SK-N-SH (cell line): ENCODE measurements at regions not wholly inside any gene's neighbourhood (a gene's known extent, or its start where the extent isn't known, plus 50 kb on each side); places are given as distances from the start of the nearest gene placed in this dataset.

ENCODE experiments used
- CTCF ChIA-PET: fragments of 300-600, 350-600 bp; formaldehyde crosslinking; extraction: SDS; loops from one replicate; lab custom pipeline; 2021; lab: Yijun Ruan, JAX
- POLR2A ChIA-PET: fragments of 350-600 bp; sonication (Branson Sonifier 250); formaldehyde crosslinking; extraction: SDS; loops from one replicate; lab custom pipeline; 2020; ENCODE audit warnings: antibody characterized with exemption, inconsistent platforms; lab: Yijun Ruan, JAX
- DNase-seq: peaks from one replicate; pipeline ENCODE4 v3.0.0; 2012
- H2AFZ ChIP-seq: fragments of 200-600 bp; sonication (generic); 2 replicates; pipeline ENCODE4 v1.8.1; 2016; ENCODE audit warnings: antibody characterized with exemption, mild to moderate bottlenecking, low read depth
- H3F3A ChIP-seq: fragments of 200-600 bp; sonication (generic); replicated peaks from 2 replicates; pipeline ENCODE3; 2016; ENCODE audit warnings: antibody characterized with exemption, mild to moderate bottlenecking; ENCODE audit not compliant: insufficient read depth
- H3K27ac ChIP-seq, 2 experiments: fragments of 200-500 bp in 1 of 2; fragments of 200-600 bp in 1 of 2; sonication (Bioruptor generic) in 1 of 2; sonication (generic), shearing (Covaris generic) in 1 of 2; 2 replicates each; pipeline versions ENCODE4 v1.5.1 to v1.6.1; 2014 to 2016; ENCODE audit warnings: low read depth in 2 of 2, inconsistent platforms in 1 of 2, low read length in 1 of 2, mild to moderate bottlenecking in 1 of 2, mixed read lengths in 1 of 2
- H3K27me3 ChIP-seq: fragments of 200-600 bp; sonication (generic), shearing (Covaris generic); 2 replicates; pipeline ENCODE4 v1.6.1; 2016; ENCODE audit warnings: mixed run types; ENCODE audit not compliant: insufficient read depth
- H3K36me3 ChIP-seq, 2 experiments: fragments of 200-500 bp in 1 of 2; fragments of 200-600 bp in 1 of 2; sonication (Bioruptor generic) in 1 of 2; sonication (generic) in 1 of 2; replicated peaks in 1 of 2; 2 replicates each; pipeline versions ENCODE3 to v1.5.1; 2014 to 2016; ENCODE audit warnings: low read length in 1 of 2, mild to moderate bottlenecking in 1 of 2; ENCODE audit not compliant: insufficient read depth in 2 of 2, control insufficient read depth in 1 of 2
- H3K4me1 ChIP-seq, 2 experiments: fragments of 200-500 bp in 1 of 2; fragments of 200-600 bp in 1 of 2; sonication (Bioruptor generic) in 1 of 2; sonication (generic), shearing (Covaris generic) in 1 of 2; 2 replicates each; pipeline versions ENCODE4 v1.5.1 to v1.6.1; 2014 to 2016; ENCODE audit warnings: low read depth in 1 of 2, low read length in 1 of 2, mixed run types in 1 of 2; ENCODE audit not compliant: insufficient read depth in 2 of 2, control insufficient read depth in 1 of 2
- H3K4me2 ChIP-seq: fragments of 200-600 bp; sonication (generic), shearing (Covaris generic); 2 replicates; pipeline ENCODE4 v1.6.1; 2017; ENCODE audit warnings: mixed run types
- H3K4me3 ChIP-seq, 2 experiments: fragments of 200-500 bp in 1 of 2; fragments of 200-600 bp in 1 of 2; sonication (Bioruptor generic) in 1 of 2; sonication (generic), shearing (Covaris generic) in 1 of 2; 2 replicates each; pipeline versions ENCODE4 v1.5.1 to v1.8.1; 2014 to 2016; ENCODE audit warnings: low read depth in 2 of 2, inconsistent platforms in 1 of 2, low read length in 1 of 2, mild to moderate bottlenecking in 1 of 2, mixed read lengths in 1 of 2, moderate library complexity in 1 of 2
- H3K79me2 ChIP-seq: fragments of 200-600 bp; sonication (generic); 2 replicates; pipeline ENCODE4 v1.8.1; 2017; ENCODE audit warnings: mild to moderate bottlenecking; ENCODE audit not compliant: insufficient read depth
- H3K9ac ChIP-seq: fragments of 200-600 bp; sonication (generic); 2 replicates; pipeline ENCODE4 v1.6.1; 2017; ENCODE audit warnings: mixed run types
- H3K9me2 ChIP-seq: fragments of 200-600 bp; sonication (generic); 2 replicates; pipeline ENCODE4 v1.6.1; 2017; ENCODE audit warnings: mixed run types
- H3K9me3 ChIP-seq: fragments of 200-600 bp; sonication (generic); 2 replicates; pipeline ENCODE4 v1.6.1; 2017; ENCODE audit warnings: mixed run types, mild to moderate bottlenecking, moderate library complexity
- H4K20me1 ChIP-seq: fragments of 200-600 bp; sonication (generic); 2 replicates; pipeline ENCODE4 v1.6.1; 2017; ENCODE audit warnings: mild to moderate bottlenecking, mixed run types; ENCODE audit not compliant: insufficient read depth
- EZH2phosphoT487 ChIP-seq: fragments of 200-600 bp; sonication (generic); IDR thresholded peaks from 2 replicates; pipeline ENCODE4 v1.6.1; 2017; ENCODE audit warnings: low read depth, mixed run types, mild to moderate bottlenecking, antibody characterized with exemption, moderate library complexity, borderline replicate concordance
- FOSL2 ChIP-seq: IDR thresholded peaks from 2 replicates; pipeline ENCODE4 v1.4.0; 2012; ENCODE audit warnings: low read depth, mild to moderate bottlenecking, moderate library complexity, borderline replicate concordance
- GABPA ChIP-seq: IDR thresholded peaks from 2 replicates; pipeline ENCODE4 v1.4.0; 2012; ENCODE audit warnings: low read depth, mild to moderate bottlenecking
- JUND ChIP-seq: IDR thresholded peaks from 2 replicates; pipeline ENCODE4 v1.4.0; 2012
- MEF2A ChIP-seq: IDR thresholded peaks from 2 replicates; pipeline ENCODE4 v1.4.0; 2012; ENCODE audit warnings: low read depth, borderline replicate concordance
- NFIC ChIP-seq: IDR thresholded peaks from 2 replicates; pipeline ENCODE4 v1.4.0; 2012; ENCODE audit warnings: borderline replicate concordance
- NRF1 ChIP-seq: IDR thresholded peaks from 2 replicates; pipeline ENCODE4 v1.6.1; 2012; ENCODE audit warnings: low read depth, mild to moderate bottlenecking, low read length
- POLR2AphosphoS5 ChIP-seq: IDR thresholded peaks from 2 replicates; pipeline ENCODE4 v1.6.1; 2012; ENCODE audit warnings: low read depth, low read length
- RAD21 ChIP-seq: IDR thresholded peaks from 2 replicates; pipeline ENCODE4 v1.6.1; 2012; ENCODE audit warnings: mild to moderate bottlenecking, low read length
- SIN3A ChIP-seq: IDR thresholded peaks from 2 replicates; pipeline ENCODE4 v1.6.1; 2012; ENCODE audit warnings: low read depth, mild to moderate bottlenecking, low read length, moderate library complexity, borderline replicate concordance
- SMC3 ChIP-seq: IDR thresholded peaks from 2 replicates; pipeline ENCODE4 v1.6.1; 2012; ENCODE audit warnings: low read depth, low read length, improper control_type of control experiment
- TAF1 ChIP-seq: IDR thresholded peaks from 2 replicates; pipeline ENCODE4 v1.6.1; 2012; ENCODE audit warnings: low read depth, mild to moderate bottlenecking, low read length, moderate library complexity, borderline replicate concordance
- TEAD4 ChIP-seq: IDR thresholded peaks from 2 replicates; pipeline ENCODE4 v1.4.0; 2012; ENCODE audit warnings: mild to moderate bottlenecking, borderline replicate concordance; ENCODE audit not compliant: insufficient read depth
- YY1 ChIP-seq: IDR thresholded peaks from 2 replicates; pipeline ENCODE4 v1.4.0; 2012; ENCODE audit warnings: low read depth, mild to moderate bottlenecking
- ZBTB33 ChIP-seq: IDR thresholded peaks from 2 replicates; pipeline ENCODE4 v1.4.0; 2012; ENCODE audit warnings: low read depth, borderline replicate concordance
- WGBS: methylation state at CpG from one replicate; pipeline ENCODE4 v1.1.6; 2017; ENCODE audit warnings: low lambda C conversion rate; 5-methylcytosine and 5-hydroxymethylcytosine counted together
- TF ChIP-seq, protein P1 (sequence below): fragments of 200-600 bp; sonication (generic); IDR thresholded peaks from 2 replicates; pipeline ENCODE4 v1.6.1; 2017; ENCODE audit warnings: antibody characterized with exemption, mild to moderate bottlenecking, moderate library complexity
- TF ChIP-seq, protein P2 (sequence below): IDR thresholded peaks from 2 replicates; pipeline ENCODE4; 2012
- TF ChIP-seq, protein P3 (sequence below): IDR thresholded peaks from 2 replicates; pipeline ENCODE4 v1.4.0; 2012; ENCODE audit warnings: low read depth, borderline replicate concordance
- TF ChIP-seq, protein P4 (sequence below): fragments of 150-350 bp; IDR thresholded peaks from 2 replicates; pipeline ENCODE4 v1.6.1; 2016; ENCODE audit warnings: mild to moderate bottlenecking, low read depth, low read length

- H3K27me3 ChIP-seq = no peaks in the 10 kb centered on the region
- TF ChIP-seq NFIC (no peak), POLR2AphosphoS5 (no peak), RAD21 (no peak), SMC3 (no peak), SIN3A (no peak), JUND (no peak), MEF2A (no peak), ZBTB33 (no peak)
- TF ChIP-seq, protein P1, sequence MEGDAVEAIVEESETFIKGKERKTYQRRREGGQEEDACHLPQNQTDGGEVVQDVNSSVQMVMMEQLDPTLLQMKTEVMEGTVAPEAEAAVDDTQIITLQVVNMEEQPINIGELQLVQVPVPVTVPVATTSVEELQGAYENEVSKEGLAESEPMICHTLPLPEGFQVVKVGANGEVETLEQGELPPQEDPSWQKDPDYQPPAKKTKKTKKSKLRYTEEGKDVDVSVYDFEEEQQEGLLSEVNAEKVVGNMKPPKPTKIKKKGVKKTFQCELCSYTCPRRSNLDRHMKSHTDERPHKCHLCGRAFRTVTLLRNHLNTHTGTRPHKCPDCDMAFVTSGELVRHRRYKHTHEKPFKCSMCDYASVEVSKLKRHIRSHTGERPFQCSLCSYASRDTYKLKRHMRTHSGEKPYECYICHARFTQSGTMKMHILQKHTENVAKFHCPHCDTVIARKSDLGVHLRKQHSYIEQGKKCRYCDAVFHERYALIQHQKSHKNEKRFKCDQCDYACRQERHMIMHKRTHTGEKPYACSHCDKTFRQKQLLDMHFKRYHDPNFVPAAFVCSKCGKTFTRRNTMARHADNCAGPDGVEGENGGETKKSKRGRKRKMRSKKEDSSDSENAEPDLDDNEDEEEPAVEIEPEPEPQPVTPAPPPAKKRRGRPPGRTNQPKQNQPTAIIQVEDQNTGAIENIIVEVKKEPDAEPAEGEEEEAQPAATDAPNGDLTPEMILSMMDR = no peak
- TF ChIP-seq, protein P2, sequence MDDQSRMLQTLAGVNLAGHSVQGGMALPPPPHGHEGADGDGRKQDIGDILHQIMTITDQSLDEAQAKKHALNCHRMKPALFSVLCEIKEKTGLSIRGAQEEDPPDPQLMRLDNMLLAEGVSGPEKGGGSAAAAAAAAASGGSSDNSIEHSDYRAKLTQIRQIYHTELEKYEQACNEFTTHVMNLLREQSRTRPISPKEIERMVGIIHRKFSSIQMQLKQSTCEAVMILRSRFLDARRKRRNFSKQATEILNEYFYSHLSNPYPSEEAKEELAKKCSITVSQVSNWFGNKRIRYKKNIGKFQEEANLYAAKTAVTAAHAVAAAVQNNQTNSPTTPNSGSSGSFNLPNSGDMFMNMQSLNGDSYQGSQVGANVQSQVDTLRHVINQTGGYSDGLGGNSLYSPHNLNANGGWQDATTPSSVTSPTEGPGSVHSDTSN = no peak
- H2AFZ ChIP-seq = no peak overlapping the region
- H3K27ac ChIP-seq = no peak overlapping the region; a peak in 1 of 4 replicates
- peaks cover 30% of the 10 kb centered on the region for H3F3A ChIP-seq
- no peak for DNase-seq
- H3K9me3 ChIP-seq = 0 out of 2 replicates have a peak, but pooled peaks cover 1% of the 10 kb centered on the region
- POLR2A ChIA-PET = no interaction called here
- H3K4me2 ChIP-seq = no peak overlapping the region
- no peaks in the 10 kb centered on the region for H3K79me2 ChIP-seq
- no peak overlapping the region for H3K9ac ChIP-seq
- H4K20me1 ChIP-seq = no peaks in the 10 kb centered on the region
- H3K36me3 ChIP-seq = no peaks in the 10 kb centered on the region
- H3K9me2 ChIP-seq = no peaks in the 10 kb centered on the region
- no peaks in the 10 kb centered on the region; a peak in 1 of 4 replicates for H3K4me1 ChIP-seq
- CTCF ChIA-PET = interaction anchor here (2.5 kb wide), 1 partner anchor 72 kb away, joined by 7 read pairs; the partner anchor contains the start of gene CYP1B1
- WGBS = 67% methylated on average over 5 of the region's 5 CpGs
- H3K4me3 ChIP-seq = no peak overlapping the region
These were observed 72.5 kb upstream of the CYP1B1 start for GRCh38 chr2:38148501-38148900.

DNA sequence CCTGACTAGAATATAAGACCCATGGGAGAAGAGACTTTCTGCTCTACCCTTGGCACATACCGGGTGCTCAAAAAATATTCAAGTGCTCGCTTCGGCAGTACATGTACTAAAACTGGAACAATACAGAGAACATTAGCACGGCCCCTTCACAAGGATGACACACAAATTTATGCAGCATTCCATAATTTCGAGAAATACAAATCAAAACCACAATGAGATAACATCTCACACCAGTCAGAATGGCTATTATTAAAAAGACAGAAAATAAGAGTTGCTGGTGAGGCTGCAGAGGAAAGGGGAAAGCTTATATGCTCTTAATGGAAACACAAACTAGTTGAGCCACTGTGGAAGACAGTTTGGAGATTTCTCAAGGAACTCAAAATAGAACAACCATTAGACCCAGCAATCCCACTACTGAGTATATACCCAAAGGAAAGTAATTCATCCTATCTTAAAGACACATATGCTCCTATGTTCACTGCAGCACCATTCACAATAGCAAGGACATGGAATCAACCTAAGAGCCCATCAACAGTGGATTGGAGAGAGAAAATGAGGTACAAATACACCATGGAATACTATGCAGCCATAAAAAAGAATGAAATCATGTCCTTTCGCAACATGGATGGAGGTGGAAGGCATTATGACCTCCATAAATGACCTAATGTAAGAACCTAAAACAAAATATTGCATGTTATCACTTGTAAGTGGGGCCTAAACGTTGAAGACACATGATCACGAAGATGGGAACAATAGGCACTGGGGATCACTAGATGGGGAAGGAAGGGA is 71.6 kb upstream of the CYP1B1 start:
- Histone ChIP-seq H3K9me3 (0 out of 2 replicates have a peak, but pooled peaks cover 2% of the 10 kb centered on the region), H3K27me3 (no peaks in the 10 kb centered on the region), H3K36me3 (no peaks in the 10 kb centered on the region), H3K9me2 (no peaks in the 10 kb centered on the region), H3K4me2 (peak overlapping the region; percentile 79), H3K4me1 (no peaks in the 10 kb centered on the region; a peak in 1 of 4 replicates), H3K9ac (peak overlapping the region; percentile 73), H3K4me3 (peak overlapping the region in 1 of 2 experiments; percentile 47; a peak in 2 of 4 replicates), H4K20me1 (no peaks in the 10 kb centered on the region), H3K79me2 (no peaks in the 10 kb centered on the region), H2AFZ (peak overlapping the region; percentile 44; the same call in 1 of the 2 replicates), H3F3A (peaks cover 30% of the 10 kb centered on the region), H3K27ac (peak overlapping the region; percentile 73 to 99)
- WGBS = 49% methylated on average over 8 of the region's 8 CpGs
- DNase-seq = no peak
- CTCF ChIA-PET = no interaction called here
- POLR2A ChIA-PET = no interaction called here
- TF ChIP-seq GABPA = no peak
- no peak for TF ChIP-seq TAF1
- no peak for TF ChIP-seq EZH2phosphoT487
- TF ChIP-seq SMC3 = no peak
- no peak for TF ChIP-seq POLR2AphosphoS5
- peak; percentile 76 for TF ChIP-seq JUND
- peak; percentile 64; the same call in 1 of the 2 replicates for TF ChIP-seq FOSL2
- TF ChIP-seq, protein P3, sequence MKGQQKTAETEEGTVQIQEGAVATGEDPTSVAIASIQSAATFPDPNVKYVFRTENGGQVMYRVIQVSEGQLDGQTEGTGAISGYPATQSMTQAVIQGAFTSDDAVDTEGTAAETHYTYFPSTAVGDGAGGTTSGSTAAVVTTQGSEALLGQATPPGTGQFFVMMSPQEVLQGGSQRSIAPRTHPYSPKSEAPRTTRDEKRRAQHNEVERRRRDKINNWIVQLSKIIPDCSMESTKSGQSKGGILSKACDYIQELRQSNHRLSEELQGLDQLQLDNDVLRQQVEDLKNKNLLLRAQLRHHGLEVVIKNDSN = no peak
- no peak for TF ChIP-seq SIN3A
- TF ChIP-seq NRF1 = no peak
- TF ChIP-seq, protein P4, sequence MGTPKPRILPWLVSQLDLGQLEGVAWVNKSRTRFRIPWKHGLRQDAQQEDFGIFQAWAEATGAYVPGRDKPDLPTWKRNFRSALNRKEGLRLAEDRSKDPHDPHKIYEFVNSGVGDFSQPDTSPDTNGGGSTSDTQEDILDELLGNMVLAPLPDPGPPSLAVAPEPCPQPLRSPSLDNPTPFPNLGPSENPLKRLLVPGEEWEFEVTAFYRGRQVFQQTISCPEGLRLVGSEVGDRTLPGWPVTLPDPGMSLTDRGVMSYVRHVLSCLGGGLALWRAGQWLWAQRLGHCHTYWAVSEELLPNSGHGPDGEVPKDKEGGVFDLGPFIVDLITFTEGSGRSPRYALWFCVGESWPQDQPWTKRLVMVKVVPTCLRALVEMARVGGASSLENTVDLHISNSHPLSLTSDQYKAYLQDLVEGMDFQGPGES = no peak
- peak; percentile 46; the same call in 1 of the 2 replicates for TF ChIP-seq TEAD4
- TF ChIP-seq YY1 = no peak
